Choroid plexus epithelial cell (primary cell): ENCODE measurements at regions not wholly inside any gene's neighbourhood (a gene's known extent, or its start where the extent isn't known, plus 50 kb on each side); places are given as distances from the start of the nearest gene placed in this dataset.

Source experiments
- DNase-seq: peaks from one replicate; pipeline ENCODE4 v3.0.0-alpha.2; 2010; ENCODE audit warnings: low read depth
- H3K4me3 ChIP-seq: 2 replicates; pipeline ENCODE4 v1.5.1; 2011; ENCODE audit warnings: low read depth, mild to moderate bottlenecking, control low read depth, low read length, moderate library complexity
- TF ChIP-seq, protein P1 (sequence below): conservative IDR thresholded peaks from 2 replicates; pipeline ENCODE4 v1.5.1; 2011; ENCODE audit warnings: low read depth, mild to moderate bottlenecking, control low read depth, inconsistent platforms, low read length, moderate library complexity

GRCh38 chr21:15319727-15320126, 254.9 kb upstream of the NRIP1 start:
- no peak for DNase-seq
- TF ChIP-seq, protein P1, sequence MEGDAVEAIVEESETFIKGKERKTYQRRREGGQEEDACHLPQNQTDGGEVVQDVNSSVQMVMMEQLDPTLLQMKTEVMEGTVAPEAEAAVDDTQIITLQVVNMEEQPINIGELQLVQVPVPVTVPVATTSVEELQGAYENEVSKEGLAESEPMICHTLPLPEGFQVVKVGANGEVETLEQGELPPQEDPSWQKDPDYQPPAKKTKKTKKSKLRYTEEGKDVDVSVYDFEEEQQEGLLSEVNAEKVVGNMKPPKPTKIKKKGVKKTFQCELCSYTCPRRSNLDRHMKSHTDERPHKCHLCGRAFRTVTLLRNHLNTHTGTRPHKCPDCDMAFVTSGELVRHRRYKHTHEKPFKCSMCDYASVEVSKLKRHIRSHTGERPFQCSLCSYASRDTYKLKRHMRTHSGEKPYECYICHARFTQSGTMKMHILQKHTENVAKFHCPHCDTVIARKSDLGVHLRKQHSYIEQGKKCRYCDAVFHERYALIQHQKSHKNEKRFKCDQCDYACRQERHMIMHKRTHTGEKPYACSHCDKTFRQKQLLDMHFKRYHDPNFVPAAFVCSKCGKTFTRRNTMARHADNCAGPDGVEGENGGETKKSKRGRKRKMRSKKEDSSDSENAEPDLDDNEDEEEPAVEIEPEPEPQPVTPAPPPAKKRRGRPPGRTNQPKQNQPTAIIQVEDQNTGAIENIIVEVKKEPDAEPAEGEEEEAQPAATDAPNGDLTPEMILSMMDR = no peak
- no peak overlapping the region for H3K4me3 ChIP-seq

GRCh38 chr21:15324542-15324941, 259.7 kb upstream of the NRIP1 start:
- H3K4me3 ChIP-seq = no peak overlapping the region
- no peak for DNase-seq
- TF ChIP-seq, protein P1 = no peak

DNA sequence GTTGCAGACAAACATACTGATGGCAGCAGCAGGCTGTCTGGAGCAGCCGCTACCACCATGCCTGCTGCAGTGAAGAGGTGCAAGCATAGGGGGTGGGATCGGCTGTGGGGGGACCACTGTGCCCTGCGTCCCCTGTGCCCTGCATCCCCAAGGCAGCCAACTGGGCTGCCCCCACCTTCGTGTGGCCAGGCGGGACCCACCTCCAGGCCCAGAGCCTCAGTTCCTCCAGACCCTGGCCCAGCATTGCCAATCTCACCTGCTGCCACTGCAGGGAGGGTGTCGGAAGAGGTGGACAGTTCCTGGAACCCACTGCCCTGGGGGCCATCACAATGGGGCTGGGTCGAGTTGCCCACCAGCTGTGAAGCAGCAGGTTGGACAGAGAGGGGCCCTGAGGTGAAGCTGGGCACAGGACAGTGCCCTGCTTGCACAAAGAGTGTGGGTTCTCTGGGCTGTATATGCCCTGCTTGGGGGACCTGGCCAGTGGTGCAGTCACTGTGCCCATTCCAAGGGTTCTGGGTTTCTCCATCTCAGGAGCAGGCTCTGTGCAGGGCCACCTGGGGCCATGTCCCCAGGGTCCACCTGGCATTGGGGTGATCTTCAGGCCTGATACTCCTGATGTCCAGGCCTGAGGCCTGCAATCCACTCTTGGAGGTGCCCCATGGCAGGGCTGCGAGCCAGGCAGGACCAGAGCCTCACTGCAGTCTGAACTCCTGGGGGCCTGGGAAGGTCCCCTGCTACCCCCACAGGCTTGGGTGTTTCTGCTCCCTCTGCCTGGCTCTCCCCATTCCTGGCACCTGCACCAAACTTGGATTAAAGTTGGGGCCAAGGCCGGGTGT, 261.4 kb upstream of the NRIP1 start:
- TF ChIP-seq, protein P1 = no peak
- no peak overlapping the region for H3K4me3 ChIP-seq
- DNase-seq = no peak

- TF ChIP-seq, protein P1 = no peak
- no peak for DNase-seq
Measured at GRCh38 chr21:15327637-15328265, 263.0 kb upstream of the NRIP1 start.

GRCh38 chr21:15329191-15329590, 264.4 kb upstream of the NRIP1 start:
- H3K4me3 ChIP-seq = no peak overlapping the region
- TF ChIP-seq, protein P1 = no peak
- DNase-seq = no peak

More at GRCh38 chr21:15327637-15328265, 263.0 kb upstream of the NRIP1 start:
- no peak overlapping the region for H3K4me3 ChIP-seq

DNA sequence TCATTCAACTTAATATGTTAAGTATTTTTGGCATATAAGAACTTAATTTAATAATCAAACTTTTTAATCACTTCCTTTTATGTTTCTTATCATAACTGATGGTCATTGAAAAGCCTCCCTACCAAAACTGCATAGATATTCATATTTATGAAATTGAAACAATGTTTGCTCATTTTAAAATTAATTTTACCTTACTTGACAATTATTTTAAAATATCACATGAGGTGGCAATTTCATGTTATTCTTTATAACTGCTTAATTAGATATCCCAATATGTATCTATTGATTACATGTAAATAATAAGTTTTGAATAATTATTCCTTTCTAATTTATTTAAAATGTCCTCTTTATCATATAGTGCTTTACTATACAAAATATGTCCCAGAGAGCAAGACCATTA, 266.1 kb upstream of the NRIP1 start:
- H3K4me3 ChIP-seq = no peak overlapping the region
- TF ChIP-seq, protein P1 = no peak
- no peak for DNase-seq

GRCh38 chr21:15332572-15332971, 267.8 kb upstream of the NRIP1 start:
- DNase-seq = peak; percentile 27
- TF ChIP-seq, protein P1 = no peak
- H3K4me3 ChIP-seq = no peak overlapping the region
